Ascending aorta (tissue), 2 donors: ENCODE measurements at regions not wholly inside any gene's neighbourhood (a gene's known extent, or its start where the extent isn't known, plus 50 kb on each side); places are given as distances from the start of the nearest gene placed in this dataset.

Experiments used
- DNase-seq, 2 donors: peaks; one replicate each; pipeline ENCODE4 v3.0.0-alpha.2; 2019; ENCODE audit warnings: low spot score in 2 of 2
- H3K27ac ChIP-seq, 2 donors: fragments of 200-600 bp; sonication (generic); one replicate each; pipeline ENCODE4 v1.5.1; 2016 to 2017; ENCODE audit warnings: mild to moderate bottlenecking in 1 of 2
- H3K27me3 ChIP-seq: fragments of 200-600 bp; sonication (generic); one replicate; pipeline ENCODE4 v1.5.1; 2017
- H3K36me3 ChIP-seq, 2 donors: fragments of 200-600 bp; sonication (generic); one replicate each; pipeline ENCODE4 v1.5.1; 2016
- H3K4me1 ChIP-seq, 2 donors: fragments of 200-600 bp; sonication (generic); one replicate each; pipeline ENCODE4 v1.5.1; 2016 to 2017; ENCODE audit warnings: mild to moderate bottlenecking in 1 of 2
- H3K4me3 ChIP-seq, 2 donors: fragments of 200-600 bp; sonication (generic); one replicate each; pipeline ENCODE4 v1.5.1; 2016 to 2017; ENCODE audit warnings: mild to moderate bottlenecking in 1 of 2
- H3K9me3 ChIP-seq, 2 donors: fragments of 200-600 bp; sonication (generic); one replicate each; pipeline ENCODE4 v1.5.1; 2016
- intact Hi-C: fragments of 100-400 bp; cut with DNase I; formaldehyde crosslinking; loops from one replicate; pipeline ENCODE4 v1.15.1; 2023
- TF ChIP-seq, protein P1 (sequence below), 3 experiments: fragments of 200-600 bp in 2 of 3; fragments of 450-650 bp in 1 of 3; sonication (generic) in 2 of 3; IDR thresholded peaks; one replicate each; pipeline ENCODE4 v1.5.1; 2016 to 2019; ENCODE audit warnings: antibody characterized with exemption in 3 of 3, mild to moderate bottlenecking in 1 of 3, moderate library complexity in 1 of 3

DNA sequence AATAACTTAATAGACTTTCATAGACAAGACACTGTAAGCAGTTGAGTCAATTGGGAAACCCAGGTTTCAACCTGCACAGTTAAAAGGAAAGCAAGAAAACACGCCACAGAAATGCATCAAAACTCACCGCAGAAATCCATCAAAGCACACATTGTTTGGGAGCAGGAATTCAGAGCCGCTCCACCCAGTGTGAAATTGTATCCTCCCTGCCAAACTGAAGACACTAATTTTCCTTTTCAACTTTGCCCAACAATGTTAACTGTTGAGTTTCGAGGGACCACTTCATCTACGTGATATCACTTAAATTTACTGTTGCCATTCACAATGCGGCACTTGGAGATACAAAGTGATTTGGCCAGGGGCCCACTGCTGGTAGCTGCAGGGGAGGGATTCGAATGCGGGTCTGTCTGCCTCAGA lies 92.7 kb downstream of the DACT2 start:
- Histone ChIP-seq H3K4me3 (no peak overlapping the region), H3K9me3 (no peaks in the 10 kb centered on the region), H3K27ac (no peak overlapping the region), H3K36me3 (no peaks in the 10 kb centered on the region), H3K4me1 (no peaks in the 10 kb centered on the region), H3K27me3 (no peaks in the 10 kb centered on the region)
- DNase-seq: no peak
- intact Hi-C loops: no loop called here
- TF ChIP-seq, protein P1, sequence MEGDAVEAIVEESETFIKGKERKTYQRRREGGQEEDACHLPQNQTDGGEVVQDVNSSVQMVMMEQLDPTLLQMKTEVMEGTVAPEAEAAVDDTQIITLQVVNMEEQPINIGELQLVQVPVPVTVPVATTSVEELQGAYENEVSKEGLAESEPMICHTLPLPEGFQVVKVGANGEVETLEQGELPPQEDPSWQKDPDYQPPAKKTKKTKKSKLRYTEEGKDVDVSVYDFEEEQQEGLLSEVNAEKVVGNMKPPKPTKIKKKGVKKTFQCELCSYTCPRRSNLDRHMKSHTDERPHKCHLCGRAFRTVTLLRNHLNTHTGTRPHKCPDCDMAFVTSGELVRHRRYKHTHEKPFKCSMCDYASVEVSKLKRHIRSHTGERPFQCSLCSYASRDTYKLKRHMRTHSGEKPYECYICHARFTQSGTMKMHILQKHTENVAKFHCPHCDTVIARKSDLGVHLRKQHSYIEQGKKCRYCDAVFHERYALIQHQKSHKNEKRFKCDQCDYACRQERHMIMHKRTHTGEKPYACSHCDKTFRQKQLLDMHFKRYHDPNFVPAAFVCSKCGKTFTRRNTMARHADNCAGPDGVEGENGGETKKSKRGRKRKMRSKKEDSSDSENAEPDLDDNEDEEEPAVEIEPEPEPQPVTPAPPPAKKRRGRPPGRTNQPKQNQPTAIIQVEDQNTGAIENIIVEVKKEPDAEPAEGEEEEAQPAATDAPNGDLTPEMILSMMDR (IDR thresholded peaks at IDR 0.05): no peak

- Histone ChIP-seq H3K27ac (no peak overlapping the region), H3K4me1 (no peaks in the 10 kb centered on the region), H3K36me3 (no peaks in the 10 kb centered on the region), H3K27me3 (no peaks in the 10 kb centered on the region), H3K9me3 (no peaks in the 10 kb centered on the region), H3K4me3 (no peak overlapping the region)
- intact Hi-C loops: no loop called here
- TF ChIP-seq, protein P1 (IDR thresholded peaks at IDR 0.05): no peak
- peak in 1 of 2 donors; percentile 60 for DNase-seq
Observed at GRCh38 chr6:168226061-168226752, 93.4 kb downstream of the DACT2 start.

DNA sequence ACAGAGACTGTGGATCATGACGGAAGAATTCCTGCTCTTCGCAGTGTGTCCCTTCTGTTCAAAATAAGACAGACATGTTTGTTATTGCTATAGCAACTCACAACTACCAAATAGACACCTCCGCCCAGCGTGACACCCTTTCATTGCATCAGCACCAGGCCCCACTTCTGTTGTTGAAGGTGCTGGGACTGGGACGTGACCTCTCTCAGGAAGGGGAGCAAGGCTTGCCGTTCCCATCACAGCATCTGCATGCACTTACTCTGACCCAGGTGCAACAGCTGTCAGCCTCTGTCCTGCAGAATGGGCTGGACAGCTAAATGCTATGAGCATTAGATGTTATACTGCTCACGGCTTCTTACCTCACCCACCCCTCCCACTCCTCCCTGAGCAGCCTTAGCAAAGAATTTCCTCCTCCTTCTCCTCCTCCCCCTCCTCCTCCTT lies 94.1 kb downstream of the DACT2 start:
- H3K27ac ChIP-seq: no peak overlapping the region
- intact Hi-C loops: no loop called here
- H3K27me3 ChIP-seq: no peaks in the 10 kb centered on the region
- no peaks in the 10 kb centered on the region for H3K4me1 ChIP-seq
- no peaks in the 10 kb centered on the region for H3K36me3 ChIP-seq
- TF ChIP-seq, protein P1 (IDR thresholded peaks at IDR 0.05): no peak
- no peaks in the 10 kb centered on the region for H3K9me3 ChIP-seq
- peak in 1 of 2 donors; percentile 59 for DNase-seq
- no peak overlapping the region for H3K4me3 ChIP-seq

DNA sequence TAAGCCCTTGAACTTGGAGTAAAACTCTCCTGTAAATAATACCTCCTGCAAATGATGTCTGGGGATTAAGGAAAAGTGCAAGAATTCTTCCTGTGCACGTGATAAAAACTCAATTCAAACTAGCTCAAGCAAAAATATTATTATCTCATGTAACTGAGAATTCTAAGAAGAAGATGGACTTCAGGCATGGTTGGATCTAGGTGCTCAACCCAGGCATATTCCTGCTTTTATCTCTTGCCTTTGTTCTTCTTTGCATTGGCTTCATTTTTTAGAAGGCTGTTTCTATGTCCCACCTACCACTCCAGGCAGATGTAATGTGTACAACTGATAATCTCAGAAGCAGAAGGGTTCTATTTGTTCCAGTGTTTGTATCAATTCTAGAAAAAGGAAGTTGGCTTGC lies 95.8 kb downstream of the DACT2 start:
- no peak for DNase-seq
- TF ChIP-seq, protein P1 (IDR thresholded peaks at IDR 0.05): no peak
- Histone ChIP-seq H3K4me1 (peaks cover 4 to 8% of the 10 kb centered on the region in 2 donors), H3K27me3 (no peaks in the 10 kb centered on the region), H3K9me3 (no peaks in the 10 kb centered on the region), H3K36me3 (no peaks in the 10 kb centered on the region), H3K27ac (no peak overlapping the region), H3K4me3 (no peak overlapping the region)
- intact Hi-C loops: no loop called here

- no peak overlapping the region for H3K27ac ChIP-seq
- intact Hi-C loops: no loop called here
- H3K36me3 ChIP-seq: no peaks in the 10 kb centered on the region
Observed at GRCh38 chr6:168223150-168223549, 96.4 kb downstream of the DACT2 start.

More at GRCh38 chr6:168223150-168223549, 96.4 kb downstream of the DACT2 start:
- DNase-seq: no peak
- peaks cover 6 to 14% of the 10 kb centered on the region in 2 donors for H3K4me1 ChIP-seq
- no peak overlapping the region for H3K4me3 ChIP-seq
- no peaks in the 10 kb centered on the region for H3K27me3 ChIP-seq
- TF ChIP-seq, protein P1 (IDR thresholded peaks at IDR 0.05): no peak
- H3K9me3 ChIP-seq: no peaks in the 10 kb centered on the region
